OCI-M1 (cell line): ENCODE measurements at regions not wholly inside any gene's neighbourhood (a gene's known extent, or its start where the extent isn't known, plus 50 kb on each side); places are given as distances from the start of the nearest gene placed in this dataset.
"Not testable (repeated sequence)": the region's sequence is repeated elsewhere in the genome, so short reads cannot be mapped to it uniquely, and the experiment has no call there.

Experiments used
- DNase-seq: peaks from one replicate; lab custom pipeline; 2025; lab: John Stamatoyannopoulos, UW

- no peak for DNase-seq
These were observed 404.4 kb downstream of the BMP2 start for GRCh38 chr20:7171911-7172310.

GRCh38 chr20:7174554-7174953 lies 407.1 kb downstream of the BMP2 start:
- DNase-seq = no peak

DNA sequence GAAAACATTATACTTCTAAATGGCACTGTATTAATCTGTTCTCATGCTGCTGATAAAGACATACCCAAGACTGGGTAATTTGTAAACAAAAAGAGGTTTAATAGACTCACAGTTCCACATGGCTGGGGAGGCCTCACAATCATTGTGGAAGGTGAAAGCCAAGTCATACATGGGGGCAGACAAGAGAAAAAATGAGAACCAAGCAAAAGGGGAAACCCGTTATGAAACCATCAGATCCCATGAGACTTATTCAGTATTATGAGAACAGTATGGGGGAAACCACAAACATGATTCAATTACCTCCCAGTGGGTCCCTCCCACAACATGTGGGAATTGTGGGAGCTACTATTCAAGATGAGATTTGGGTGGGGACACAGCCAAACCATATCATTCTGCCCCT lies 408.3 kb downstream of the BMP2 start:
- DNase-seq = not testable (repeated sequence)

- DNase-seq = no peak
These were observed 410.5 kb downstream of the BMP2 start for GRCh38 chr20:7178004-7178403.

GRCh38 chr20:7180256-7181045 lies 413.0 kb downstream of the BMP2 start:
- no peak for DNase-seq

GRCh38 chr20:7189231-7189630 lies 421.7 kb downstream of the BMP2 start:
- no peak for DNase-seq

DNA sequence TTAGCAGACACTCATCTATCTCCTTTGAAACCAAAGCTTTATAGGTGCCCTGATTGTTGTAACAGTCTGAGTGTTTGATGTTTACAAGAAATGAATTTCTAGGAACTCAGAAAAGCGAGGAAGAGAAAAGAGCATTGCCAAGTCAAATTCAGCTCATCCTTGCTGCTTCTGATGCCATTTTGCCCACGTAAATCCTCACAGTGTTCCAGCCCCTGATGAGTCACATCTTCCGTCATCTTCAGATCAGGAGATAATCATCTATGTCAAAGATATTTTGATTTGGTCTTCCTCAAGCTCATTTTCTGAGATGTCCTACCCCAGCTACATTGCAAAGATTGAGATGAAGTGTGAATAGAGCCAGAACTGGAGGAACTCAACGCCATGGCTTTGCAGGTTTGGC lies 426.2 kb downstream of the BMP2 start:
- DNase-seq = no peak

GRCh38 chr20:7195704-7196103 lies 428.2 kb downstream of the BMP2 start:
- DNase-seq = no peak

- DNase-seq = no peak
These were observed 429.0 kb downstream of the BMP2 start for GRCh38 chr20:7196481-7196880.

DNA sequence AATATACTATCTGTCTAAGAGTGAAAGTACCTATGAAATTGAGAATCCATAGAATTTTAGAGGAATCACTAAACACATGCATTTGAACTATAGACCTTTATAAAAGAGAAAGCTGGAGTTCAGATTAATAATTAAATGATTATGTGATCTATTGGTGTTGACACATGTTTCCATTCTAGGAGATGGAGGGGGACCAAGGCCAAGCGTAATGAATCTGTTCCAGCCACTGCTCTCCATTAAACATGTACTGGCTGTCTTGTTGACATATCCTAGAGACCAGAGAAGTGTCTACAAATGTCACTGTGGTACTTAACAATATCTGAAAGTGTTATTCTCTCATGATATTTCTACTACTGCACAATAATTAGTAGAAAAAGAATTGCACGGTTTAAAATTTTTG lies 432.4 kb downstream of the BMP2 start:
- DNase-seq = no peak

GRCh38 chr20:7207186-7207798 lies 439.8 kb downstream of the BMP2 start:
- no peak for DNase-seq

DNA sequence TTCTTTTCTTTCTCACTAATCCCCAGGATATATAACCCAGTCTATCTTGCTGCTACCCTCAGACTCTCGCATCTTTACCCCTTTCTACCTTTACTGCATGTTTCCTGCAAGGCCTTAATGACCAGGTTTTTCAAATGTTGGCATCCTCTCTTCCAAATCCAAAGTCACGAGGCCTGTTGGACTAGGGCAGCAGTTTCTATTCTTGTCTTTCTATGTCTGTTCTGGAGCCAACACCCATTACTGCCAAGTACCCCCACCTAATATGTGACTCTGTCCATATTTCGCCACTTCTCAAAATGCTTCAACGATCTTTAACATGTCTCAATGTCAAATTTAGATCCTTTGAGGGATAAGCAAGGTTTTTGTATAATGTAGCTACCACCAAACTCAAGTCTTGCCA lies 443.4 kb downstream of the BMP2 start:
- DNase-seq = no peak

DNA sequence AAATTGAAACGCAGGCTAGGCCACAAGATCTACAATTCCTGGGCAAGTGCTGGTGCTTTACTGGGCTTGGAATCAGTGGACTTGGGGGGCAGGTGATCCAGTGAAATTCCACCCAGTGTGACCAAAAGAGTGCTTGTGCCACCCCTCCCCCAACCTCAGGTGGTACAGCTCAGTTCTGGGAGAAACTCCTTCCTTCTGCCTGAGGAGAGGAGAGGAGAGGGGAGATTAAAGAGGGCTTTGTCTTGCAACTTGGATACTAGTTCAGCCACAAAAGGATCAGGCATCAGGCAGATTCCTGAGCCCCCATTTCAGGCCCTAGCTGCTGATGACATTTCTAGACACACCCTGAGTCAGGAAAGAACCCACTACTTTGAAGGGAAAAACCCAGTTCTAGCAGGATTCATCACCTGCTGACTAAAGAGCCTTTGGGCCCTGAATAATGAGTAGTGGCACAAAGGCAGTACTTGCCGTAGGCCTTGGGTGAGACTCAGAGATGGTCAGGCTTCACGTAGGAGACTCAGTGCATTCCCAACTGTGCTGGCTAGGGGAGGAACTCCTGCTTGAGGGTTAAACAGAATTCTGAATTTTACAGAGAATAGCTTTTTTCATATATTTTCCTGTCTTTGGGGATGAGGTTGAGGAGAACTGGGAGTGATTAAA lies 446.7 kb downstream of the BMP2 start:
- DNase-seq = no peak

- DNase-seq = no peak
These were observed 450.1 kb downstream of the BMP2 start for GRCh38 chr20:7217606-7218005.

DNA sequence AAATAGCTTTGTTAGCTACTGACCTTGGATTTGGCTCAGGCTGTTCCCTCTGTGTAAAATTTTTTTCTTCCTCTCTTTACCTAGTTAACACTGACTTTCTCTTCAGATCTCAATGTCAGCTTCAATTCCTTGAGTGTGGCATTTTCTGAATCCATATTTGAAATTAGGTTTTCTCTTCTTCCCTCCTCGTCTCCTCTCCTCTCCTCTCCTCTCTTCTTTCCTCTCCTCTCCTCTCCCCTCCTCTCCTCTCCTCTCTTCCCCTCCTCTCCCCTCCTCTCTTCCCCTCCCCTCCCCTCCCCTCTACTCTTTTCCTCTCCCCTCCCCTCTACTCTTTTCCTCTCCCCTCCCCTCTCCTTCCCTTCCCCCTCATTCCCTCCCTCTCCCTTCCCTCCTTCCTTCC lies 453.3 kb downstream of the BMP2 start:
- DNase-seq = no peak

GRCh38 chr20:7226156-7226555 lies 458.7 kb downstream of the BMP2 start:
- no peak for DNase-seq

GRCh38 chr20:7231303-7231702 lies 463.8 kb downstream of the BMP2 start:
- DNase-seq = no peak

GRCh38 chr20:7232796-7233195 lies 465.3 kb downstream of the BMP2 start:
- no peak for DNase-seq

- no peak for DNase-seq
These were observed 469.8 kb downstream of the BMP2 start for GRCh38 chr20:7237251-7237650.

DNA sequence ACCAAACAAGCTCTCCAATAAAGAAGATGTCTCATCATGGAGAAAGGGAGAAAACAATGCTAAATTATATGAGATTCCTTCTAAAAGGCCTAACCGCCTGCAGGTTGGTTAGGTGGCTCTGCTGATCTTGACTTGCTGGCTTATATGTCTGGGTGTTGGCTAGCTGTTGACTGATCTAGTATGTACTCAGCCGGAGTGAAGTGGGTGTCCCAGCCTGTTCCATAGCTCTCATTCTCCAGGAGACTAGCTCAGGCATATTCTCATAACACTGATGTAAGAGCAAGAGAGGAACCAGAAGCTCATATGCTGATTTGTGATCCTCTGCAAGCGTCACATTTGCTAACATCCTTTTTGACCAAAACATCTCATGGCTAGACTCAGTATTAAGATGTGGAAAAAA lies 473.0 kb downstream of the BMP2 start:
- no peak for DNase-seq

DNA sequence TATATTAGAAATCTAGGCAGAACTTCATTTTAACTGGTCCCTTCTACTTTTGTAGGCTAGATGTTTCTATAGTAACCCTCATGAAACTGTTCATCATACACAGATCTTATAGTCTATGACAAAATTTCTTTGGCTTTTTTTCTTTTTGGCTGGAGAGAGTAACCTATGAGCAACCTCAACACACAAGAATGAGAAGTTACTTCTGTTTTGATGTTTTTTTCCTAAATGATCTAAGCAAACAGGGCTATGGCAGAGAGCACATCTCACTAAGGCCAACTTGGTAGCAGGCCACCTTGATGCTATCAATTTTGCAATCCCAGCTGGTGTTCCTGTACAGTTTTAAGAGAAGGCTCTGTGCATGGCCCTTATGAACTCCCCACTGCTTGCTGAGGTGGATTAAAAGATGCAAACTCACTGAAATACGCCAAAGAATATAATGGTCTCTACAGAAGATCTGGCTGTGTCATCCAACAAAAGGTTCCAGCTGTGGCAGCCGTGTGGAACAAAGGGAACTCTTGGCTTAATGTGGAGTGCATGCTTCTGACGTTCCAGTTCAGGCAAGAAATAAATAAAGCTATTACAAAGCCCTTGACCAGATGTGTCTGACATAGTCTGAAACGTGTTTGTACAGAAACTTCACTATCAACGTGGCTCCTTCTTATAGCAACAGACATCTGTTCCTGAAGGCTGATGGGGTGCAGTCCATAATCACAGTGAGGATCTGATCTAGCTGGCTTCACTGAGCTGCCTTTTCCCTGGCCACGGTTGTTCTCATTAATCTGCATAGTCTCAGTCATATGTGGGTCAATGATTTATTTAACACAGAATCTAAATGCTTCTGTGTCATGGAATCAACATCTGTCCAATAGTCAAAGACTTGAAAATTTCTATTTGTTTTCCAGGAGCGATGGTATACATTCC lies 481.1 kb downstream of the BMP2 start:
- DNase-seq = no peak

DNA sequence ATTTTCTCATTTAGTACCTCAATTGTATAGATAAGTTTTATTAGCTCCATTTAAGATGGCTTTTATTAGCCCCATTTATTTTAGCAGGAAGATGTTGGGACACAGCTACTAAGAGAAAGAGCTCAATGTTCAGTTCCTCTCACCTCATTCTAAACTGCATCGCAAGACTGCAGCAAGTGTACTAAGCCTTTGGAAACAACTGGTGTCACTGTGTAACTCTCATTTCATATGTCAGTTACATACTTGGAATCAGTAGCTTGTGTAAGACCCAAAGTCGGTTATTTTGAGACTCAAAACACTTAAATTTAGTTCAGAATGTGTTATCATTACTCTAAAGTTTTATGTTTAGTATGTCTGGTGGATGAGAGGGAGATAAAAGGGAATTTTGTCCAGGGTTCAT lies 482.9 kb downstream of the BMP2 start:
- no peak for DNase-seq
